AG04450 (cell line): ENCODE measurements at regions not wholly inside any gene's neighbourhood (a gene's known extent, or its start where the extent isn't known, plus 50 kb on each side); places are given as distances from the start of the nearest gene placed in this dataset.
"Not testable (repeated sequence)": the region's sequence is repeated elsewhere in the genome, so short reads cannot be mapped to it uniquely, and the experiment has no call there.

ENCODE experiments used
- CTCF ChIA-PET: fragments of 300-600, 350-600 bp; formaldehyde crosslinking; extraction: SDS; loops from one replicate; lab custom pipeline; 2022; ENCODE audit warnings: antibody characterized with exemption, inconsistent platforms; lab: Charles Lee
- POLR2A ChIA-PET: fragments of 350-600 bp; formaldehyde crosslinking; extraction: SDS; loops from one replicate; lab custom pipeline; 2021; ENCODE audit warnings: antibody characterized with exemption, inconsistent platforms; lab: Yijun Ruan, JAX
- DNase-seq: peaks from one replicate; pipeline ENCODE4 v3.0.0-alpha.2; 2011; ENCODE audit warnings: low read depth, low spot score
- H3K27ac ChIP-seq: one replicate; pipeline ENCODE4 v1.5.1; 2012; ENCODE audit warnings: low read depth, low read length, control low read depth
- H3K27me3 ChIP-seq: one replicate; pipeline ENCODE4 v1.6.0; 2012; ENCODE audit warnings: low read length; ENCODE audit not compliant: control insufficient read depth, insufficient read depth
- H3K4me3 ChIP-seq: 2 replicates; pipeline ENCODE4 v1.5.1; 2011; ENCODE audit warnings: mild to moderate bottlenecking, low read depth, low read length, control low read depth
- H3K9me3 ChIP-seq: 2 replicates; pipeline ENCODE4 v1.5.1; 2012; ENCODE audit warnings: low read length; ENCODE audit not compliant: control insufficient read depth, insufficient read depth
- TF ChIP-seq, protein P1 (sequence below): IDR thresholded peaks from 2 replicates; pipeline ENCODE4 v1.5.1; 2011; ENCODE audit warnings: low read depth, low read length, control low read depth, inconsistent platforms

DNA sequence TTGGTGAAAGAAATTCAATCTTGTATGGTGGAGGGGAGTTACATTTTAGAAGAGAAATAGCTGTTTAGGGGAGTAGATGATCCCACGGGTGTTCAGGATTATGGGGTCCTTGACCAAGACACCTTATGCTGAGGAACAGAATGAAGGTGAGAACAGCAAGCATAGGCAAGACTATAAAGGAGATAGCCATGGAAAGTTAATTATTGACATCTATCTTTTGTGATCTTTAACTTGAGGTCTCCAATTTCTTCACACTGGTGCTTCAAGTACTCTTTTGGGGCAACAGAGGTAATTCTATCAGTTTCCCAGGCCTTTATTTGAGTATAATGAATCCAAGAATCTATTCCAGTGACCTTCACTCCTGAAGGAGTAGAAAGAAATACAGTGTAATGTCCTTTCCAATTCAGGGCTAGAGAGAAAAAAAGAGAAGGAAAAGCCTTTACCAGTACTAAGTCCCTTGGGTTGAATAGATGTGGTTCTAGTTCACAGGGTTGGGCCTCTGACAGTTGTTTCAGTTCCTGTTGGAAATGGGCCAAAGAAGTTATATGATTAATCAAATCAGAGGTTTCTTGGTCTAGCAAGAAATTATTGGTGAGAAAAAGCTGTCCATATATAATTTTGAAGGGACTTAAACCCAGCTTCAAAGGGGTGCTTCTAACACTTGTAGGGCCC is 2104.1 kb upstream of the ACO1 start:
- Histone ChIP-seq H3K9me3 (peaks cover 9% of the 10 kb centered on the region), H3K27ac (no peak overlapping the region), H3K27me3 (no peaks in the 10 kb centered on the region), H3K4me3 (no peak overlapping the region)
- DNase-seq = no peak
- TF ChIP-seq, protein P1, sequence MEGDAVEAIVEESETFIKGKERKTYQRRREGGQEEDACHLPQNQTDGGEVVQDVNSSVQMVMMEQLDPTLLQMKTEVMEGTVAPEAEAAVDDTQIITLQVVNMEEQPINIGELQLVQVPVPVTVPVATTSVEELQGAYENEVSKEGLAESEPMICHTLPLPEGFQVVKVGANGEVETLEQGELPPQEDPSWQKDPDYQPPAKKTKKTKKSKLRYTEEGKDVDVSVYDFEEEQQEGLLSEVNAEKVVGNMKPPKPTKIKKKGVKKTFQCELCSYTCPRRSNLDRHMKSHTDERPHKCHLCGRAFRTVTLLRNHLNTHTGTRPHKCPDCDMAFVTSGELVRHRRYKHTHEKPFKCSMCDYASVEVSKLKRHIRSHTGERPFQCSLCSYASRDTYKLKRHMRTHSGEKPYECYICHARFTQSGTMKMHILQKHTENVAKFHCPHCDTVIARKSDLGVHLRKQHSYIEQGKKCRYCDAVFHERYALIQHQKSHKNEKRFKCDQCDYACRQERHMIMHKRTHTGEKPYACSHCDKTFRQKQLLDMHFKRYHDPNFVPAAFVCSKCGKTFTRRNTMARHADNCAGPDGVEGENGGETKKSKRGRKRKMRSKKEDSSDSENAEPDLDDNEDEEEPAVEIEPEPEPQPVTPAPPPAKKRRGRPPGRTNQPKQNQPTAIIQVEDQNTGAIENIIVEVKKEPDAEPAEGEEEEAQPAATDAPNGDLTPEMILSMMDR = no peak
- ChIA-PET POLR2A (no interaction called here), CTCF (interaction anchor here (1.2 kb wide), 1 partner anchor 10 kb away, joined by 3 read pairs; no protein-coding TSS in a partner anchor)

GRCh38 chr9:30289435-30289834 is 2095.0 kb upstream of the ACO1 start:
- TF ChIP-seq, protein P1 = no peak
- POLR2A ChIA-PET = no interaction called here
- Histone ChIP-seq H3K4me3 (no peak overlapping the region), H3K27me3 (no peaks in the 10 kb centered on the region), H3K9me3 (peaks cover 2% of the 10 kb centered on the region; the same call in 1 of the 2 replicates), H3K27ac (no peak overlapping the region)
- DNase-seq = no peak
- CTCF ChIA-PET = no interaction called here

GRCh38 chr9:30292026-30292425 is 2092.4 kb upstream of the ACO1 start:
- H3K4me3 ChIP-seq, DNase-seq, CTCF ChIA-PET, H3K27me3 ChIP-seq, H3K27ac ChIP-seq, H3K9me3 ChIP-seq, POLR2A ChIA-PET: not testable (repeated sequence)

GRCh38 chr9:30293231-30293630 is 2091.2 kb upstream of the ACO1 start:
- POLR2A ChIA-PET = no interaction called here
- Histone ChIP-seq H3K4me3 (no peak overlapping the region), H3K9me3 (peaks cover 2% of the 10 kb centered on the region; the same call in 1 of the 2 replicates), H3K27ac (no peak overlapping the region), H3K27me3 (no peaks in the 10 kb centered on the region)
- no peak for DNase-seq
- CTCF ChIA-PET = no interaction called here
- TF ChIP-seq, protein P1 = no peak

- POLR2A ChIA-PET = no interaction called here
- H3K27me3 ChIP-seq = no peaks in the 10 kb centered on the region
- H3K4me3 ChIP-seq = no peak overlapping the region
- CTCF ChIA-PET = no interaction called here
- TF ChIP-seq, protein P1 = no peak
- H3K9me3 ChIP-seq = peaks cover 17% of the 10 kb centered on the region
- H3K27ac ChIP-seq = no peak overlapping the region
- no peak for DNase-seq
Observed at GRCh38 chr9:30299126-30299780, 2085.2 kb upstream of the ACO1 start.
